Karpas-422 (cell line): ENCODE measurements at regions not wholly inside any gene's neighbourhood (a gene's known extent, or its start where the extent isn't known, plus 50 kb on each side); places are given as distances from the start of the nearest gene placed in this dataset.

Source experiments
- DNase-seq: peaks from one replicate; pipeline ENCODE4 v3.0.0-alpha.2; 2015
- H2AFZ ChIP-seq: fragments of 200-600 bp; sonication (generic); 2 replicates; pipeline ENCODE4 v1.6.1; 2014; ENCODE audit warnings: antibody characterized with exemption, low read length, mixed read lengths
- H3K27ac ChIP-seq: fragments of 200-600 bp; sonication (generic); 2 replicates; pipeline ENCODE4 v1.5.1; 2014; ENCODE audit warnings: mild to moderate bottlenecking, low read length, moderate library complexity
- H3K27me3 ChIP-seq: fragments of 200-600 bp; sonication (generic); 2 replicates; pipeline ENCODE4 v1.6.1; 2014; ENCODE audit warnings: low read length, mixed read lengths
- H3K36me3 ChIP-seq: fragments of 200-600 bp; sonication (generic); 2 replicates; pipeline ENCODE4 v1.6.1; 2014; ENCODE audit warnings: low read length, mixed read lengths; ENCODE audit not compliant: insufficient read depth
- H3K4me1 ChIP-seq: fragments of 200-600 bp; sonication (generic); 2 replicates; pipeline ENCODE4 v1.6.1; 2014; ENCODE audit warnings: mild to moderate bottlenecking, low read length, mixed read lengths
- H3K4me2 ChIP-seq: fragments of 200-600 bp; sonication (generic); 2 replicates; pipeline ENCODE4 v1.6.1; 2014; ENCODE audit warnings: low read length, low read depth, mild to moderate bottlenecking; ENCODE audit not compliant: poor library complexity, severe bottlenecking
- H3K4me3 ChIP-seq: fragments of 200-600 bp; sonication (generic); 2 replicates; pipeline ENCODE4 v1.5.1; 2014; ENCODE audit warnings: mild to moderate bottlenecking, antibody characterized with exemption, low read length, mixed read lengths
- H3K79me2 ChIP-seq: fragments of 200-600 bp; sonication (generic); 2 replicates; pipeline ENCODE4 v1.6.1; 2014; ENCODE audit warnings: mild to moderate bottlenecking, low read length, mixed read lengths
- H3K9ac ChIP-seq: fragments of 200-600 bp; sonication (generic); 2 replicates; pipeline ENCODE4 v1.6.0; 2014; ENCODE audit warnings: low read length
- H3K9me2 ChIP-seq: fragments of 200-600 bp; sonication (generic), shearing (Covaris generic); replicated peaks from 2 replicates; pipeline ENCODE4 v1.6.0; 2014; ENCODE audit warnings: mild to moderate bottlenecking, low read length, moderate library complexity; ENCODE audit not compliant: insufficient read depth
- H3K9me3 ChIP-seq: fragments of 300-700, 200-600 bp; sonication (generic); 2 replicates; pipeline ENCODE4 v1.6.1; 2014; ENCODE audit warnings: low read length, mixed read lengths
- H4K20me1 ChIP-seq: fragments of 200-600 bp; sonication (generic); 2 replicates; pipeline ENCODE4 v1.6.1; 2014; ENCODE audit warnings: mild to moderate bottlenecking, antibody characterized with exemption, low read length, low read depth; ENCODE audit not compliant: insufficient read depth

DNA sequence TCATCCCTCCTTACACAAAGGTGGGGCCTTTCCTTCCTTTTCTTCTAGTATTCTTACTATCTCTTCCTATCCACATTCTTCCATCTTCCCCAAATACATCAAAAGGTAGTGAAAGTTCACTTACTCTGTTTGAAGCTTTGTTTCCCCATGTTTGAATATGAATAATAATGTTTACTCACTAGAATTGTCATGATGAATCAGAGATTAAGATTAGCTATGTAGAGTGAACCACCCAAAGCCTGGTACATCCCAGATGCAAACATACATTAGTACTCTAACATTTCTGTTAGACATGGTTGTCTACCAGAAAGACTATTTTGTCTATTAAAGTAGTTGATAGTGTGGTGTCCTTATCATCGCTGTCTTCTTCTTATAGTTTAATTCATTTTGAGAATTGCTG is 327.1 kb upstream of the TBC1D5 start:
- no peak overlapping the region for H3K4me3 ChIP-seq

GRCh38 chr3:18066899-18067582 is 324.6 kb upstream of the TBC1D5 start:
- no peak for DNase-seq
- no peaks in the 10 kb centered on the region for H3K4me1 ChIP-seq
- H3K4me3 ChIP-seq = no peak overlapping the region
- no peaks in the 10 kb centered on the region for H3K9me2 ChIP-seq
- H3K27me3 ChIP-seq = no peaks in the 10 kb centered on the region
- H3K36me3 ChIP-seq = no peaks in the 10 kb centered on the region
- no peaks in the 10 kb centered on the region for H3K9me3 ChIP-seq
- no peaks in the 10 kb centered on the region for H4K20me1 ChIP-seq
- H3K79me2 ChIP-seq = no peaks in the 10 kb centered on the region
- no peak overlapping the region for H3K27ac ChIP-seq
- no peak overlapping the region for H3K9ac ChIP-seq
- H2AFZ ChIP-seq = no peak overlapping the region
- H3K4me2 ChIP-seq = no peak overlapping the region

More for the DNA sequence above, 327.1 kb upstream of the TBC1D5 start:
- no peak for DNase-seq
- Histone ChIP-seq H3K9ac (no peak overlapping the region), H3K4me2 (no peak overlapping the region), H3K27ac (no peak overlapping the region), H4K20me1 (no peaks in the 10 kb centered on the region), H3K27me3 (no peaks in the 10 kb centered on the region), H3K36me3 (no peaks in the 10 kb centered on the region), H3K9me2 (no peaks in the 10 kb centered on the region), H3K4me1 (no peaks in the 10 kb centered on the region), H3K9me3 (no peaks in the 10 kb centered on the region), H2AFZ (no peak overlapping the region), H3K79me2 (no peaks in the 10 kb centered on the region)

- H2AFZ ChIP-seq = no peak overlapping the region
- no peak overlapping the region for H3K4me3 ChIP-seq
- no peak overlapping the region for H3K9ac ChIP-seq
- H3K36me3 ChIP-seq = no peaks in the 10 kb centered on the region
- no peaks in the 10 kb centered on the region for H4K20me1 ChIP-seq
- no peak overlapping the region for H3K4me2 ChIP-seq
- no peaks in the 10 kb centered on the region for H3K27me3 ChIP-seq
- H3K79me2 ChIP-seq = no peaks in the 10 kb centered on the region
- no peaks in the 10 kb centered on the region for H3K9me2 ChIP-seq
- no peaks in the 10 kb centered on the region for H3K9me3 ChIP-seq
- DNase-seq = no peak
- no peaks in the 10 kb centered on the region for H3K4me1 ChIP-seq
- H3K27ac ChIP-seq = no peak overlapping the region
These were observed 322.2 kb upstream of the TBC1D5 start for GRCh38 chr3:18064586-18064985.

- Histone ChIP-seq H3K27me3 (no peaks in the 10 kb centered on the region), H4K20me1 (no peaks in the 10 kb centered on the region), H3K27ac (no peak overlapping the region), H3K36me3 (no peaks in the 10 kb centered on the region), H2AFZ (no peak overlapping the region), H3K9me2 (no peaks in the 10 kb centered on the region), H3K9me3 (no peaks in the 10 kb centered on the region), H3K4me2 (no peak overlapping the region), H3K79me2 (no peaks in the 10 kb centered on the region), H3K4me3 (no peak overlapping the region), H3K9ac (no peak overlapping the region), H3K4me1 (no peaks in the 10 kb centered on the region)
- DNase-seq = no peak
These were observed 320.2 kb upstream of the TBC1D5 start for GRCh38 chr3:18062657-18063025.

GRCh38 chr3:18061737-18062656 is 319.6 kb upstream of the TBC1D5 start:
- no peaks in the 10 kb centered on the region for H3K36me3 ChIP-seq
- H3K9me2 ChIP-seq = no peaks in the 10 kb centered on the region
- H4K20me1 ChIP-seq = no peaks in the 10 kb centered on the region
- H3K27me3 ChIP-seq = no peaks in the 10 kb centered on the region
- no peak overlapping the region for H3K4me2 ChIP-seq
- no peaks in the 10 kb centered on the region for H3K9me3 ChIP-seq
- H3K9ac ChIP-seq = no peak overlapping the region
- no peak for DNase-seq
- H3K4me1 ChIP-seq = no peaks in the 10 kb centered on the region
- H3K79me2 ChIP-seq = no peaks in the 10 kb centered on the region
- H3K27ac ChIP-seq = no peak overlapping the region
- H3K4me3 ChIP-seq = no peak overlapping the region
- H2AFZ ChIP-seq = no peak overlapping the region

DNA sequence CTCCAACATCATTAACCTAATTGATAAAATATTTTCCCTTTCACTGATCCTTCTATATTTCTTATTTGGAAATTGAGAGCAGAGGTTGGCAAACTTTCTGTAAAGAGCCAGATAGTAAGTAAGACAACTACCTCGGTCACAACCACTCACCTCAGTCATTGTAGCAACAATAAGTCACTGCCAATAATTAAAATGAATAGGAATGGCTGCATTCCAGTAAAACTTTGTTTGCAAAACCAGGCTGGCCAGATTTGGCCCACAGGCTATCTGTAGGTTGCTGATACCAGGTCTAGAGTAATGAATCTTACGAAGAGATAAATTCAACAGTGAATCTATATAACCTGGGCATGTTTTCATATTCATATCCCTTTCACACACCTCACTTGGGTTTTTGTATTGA is 316.2 kb upstream of the TBC1D5 start:
- no peaks in the 10 kb centered on the region for H3K9me3 ChIP-seq
- no peaks in the 10 kb centered on the region for H3K36me3 ChIP-seq
- no peak overlapping the region for H2AFZ ChIP-seq
- no peak overlapping the region for H3K4me3 ChIP-seq
- no peak overlapping the region for H3K9ac ChIP-seq
- H3K4me2 ChIP-seq = no peak overlapping the region
- H3K4me1 ChIP-seq = no peaks in the 10 kb centered on the region
- H4K20me1 ChIP-seq = no peaks in the 10 kb centered on the region
- H3K27ac ChIP-seq = no peak overlapping the region
- no peaks in the 10 kb centered on the region for H3K27me3 ChIP-seq
- no peaks in the 10 kb centered on the region for H3K9me2 ChIP-seq
- H3K79me2 ChIP-seq = no peaks in the 10 kb centered on the region
- no peak for DNase-seq

DNA sequence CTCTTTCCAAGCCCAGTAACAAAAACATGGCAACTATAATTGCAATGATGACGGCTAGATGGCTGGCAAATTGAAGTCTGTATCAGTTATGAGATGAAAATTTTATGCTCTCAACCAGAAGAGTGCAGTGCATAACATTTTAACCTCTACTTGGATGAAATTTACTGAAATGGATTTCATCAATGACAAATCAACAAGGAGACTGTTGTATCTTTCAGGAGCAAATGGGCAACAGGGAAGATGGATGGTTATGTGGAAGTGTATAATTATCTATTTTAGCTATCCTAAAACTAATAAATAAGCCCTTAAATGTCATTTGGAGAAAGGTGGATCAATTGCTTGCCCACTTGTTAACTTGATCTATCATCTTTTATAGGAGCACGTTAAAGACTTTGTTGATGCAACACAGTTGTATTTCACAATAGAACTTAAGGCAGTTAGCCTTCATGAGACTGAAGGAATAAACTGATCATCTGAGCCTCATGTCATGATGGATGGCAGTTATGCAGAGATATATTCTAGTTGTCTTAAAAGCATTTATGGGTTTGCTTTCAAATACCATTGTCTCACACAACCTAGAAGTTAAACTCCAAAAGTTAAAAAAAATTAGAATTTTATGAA is 315.1 kb upstream of the TBC1D5 start:
- H3K4me1 ChIP-seq = no peaks in the 10 kb centered on the region
- no peak for DNase-seq
- no peaks in the 10 kb centered on the region for H3K79me2 ChIP-seq
- H4K20me1 ChIP-seq = no peaks in the 10 kb centered on the region
- H3K9me3 ChIP-seq = no peaks in the 10 kb centered on the region
- H3K27me3 ChIP-seq = no peaks in the 10 kb centered on the region
- H3K9me2 ChIP-seq = no peaks in the 10 kb centered on the region
- no peak overlapping the region for H3K4me2 ChIP-seq
- no peak overlapping the region for H3K27ac ChIP-seq
- H2AFZ ChIP-seq = no peak overlapping the region
- no peak overlapping the region for H3K4me3 ChIP-seq
- no peak overlapping the region for H3K9ac ChIP-seq
- no peaks in the 10 kb centered on the region for H3K36me3 ChIP-seq

GRCh38 chr3:18054625-18055024 is 312.2 kb upstream of the TBC1D5 start:
- no peaks in the 10 kb centered on the region for H3K79me2 ChIP-seq
- no peak overlapping the region for H3K4me3 ChIP-seq
- no peaks in the 10 kb centered on the region for H3K36me3 ChIP-seq
- H3K9ac ChIP-seq = no peak overlapping the region
- no peak overlapping the region for H3K27ac ChIP-seq
- H3K27me3 ChIP-seq = no peaks in the 10 kb centered on the region
- no peaks in the 10 kb centered on the region for H3K9me2 ChIP-seq
- no peak overlapping the region for H2AFZ ChIP-seq
- H3K9me3 ChIP-seq = no peaks in the 10 kb centered on the region
- H3K4me2 ChIP-seq = no peak overlapping the region
- no peaks in the 10 kb centered on the region for H4K20me1 ChIP-seq
- no peaks in the 10 kb centered on the region for H3K4me1 ChIP-seq
- no peak for DNase-seq
